HG03432 (cell line): ENCODE measurements at regions not wholly inside any gene's neighbourhood (a gene's known extent, or its start where the extent isn't known, plus 50 kb on each side); places are given as distances from the start of the nearest gene placed in this dataset.
A peak's percentile ranks its signal among the peaks of the same experiment; 100 is the strongest.

ENCODE experiments used
- ATAC-seq: cut with Tn5 transposase; IDR thresholded peaks from one replicate; pipeline ENCODE4 v1.9.1; 2021; ENCODE audit warnings: mild to moderate bottlenecking, moderate library complexity; ENCODE audit not compliant: unreplicated experiment

- ATAC-seq: no peak
Observed at GRCh38 chr16:85541980-85542900, 70.9 kb upstream of the GSE1 start.

GRCh38 chr16:85543536-85543935 is 69.6 kb upstream of the GSE1 start:
- ATAC-seq: no peak

GRCh38 chr16:85544016-85544415 is 69.1 kb upstream of the GSE1 start:
- no peak for ATAC-seq

- ATAC-seq: no peak
Observed at GRCh38 chr16:85544668-85545067, 68.5 kb upstream of the GSE1 start.

- no peak for ATAC-seq
Observed at GRCh38 chr16:85545227-85545818, 67.8 kb upstream of the GSE1 start.

GRCh38 chr16:85546585-85547447 is 66.3 kb upstream of the GSE1 start:
- no peak for ATAC-seq

- ATAC-seq: no peak
Observed at GRCh38 chr16:85548375-85548774, 64.7 kb upstream of the GSE1 start.

GRCh38 chr16:85549766-85550421 is 63.2 kb upstream of the GSE1 start:
- ATAC-seq: no peak

- ATAC-seq: no peak
Observed at GRCh38 chr16:85550422-85550864, 62.7 kb upstream of the GSE1 start.

GRCh38 chr16:85550953-85551924 is 61.9 kb upstream of the GSE1 start:
- no peak for ATAC-seq

GRCh38 chr16:85552980-85553435 is 60.1 kb upstream of the GSE1 start:
- ATAC-seq: no peak

GRCh38 chr16:85553436-85554113 is 59.5 kb upstream of the GSE1 start:
- ATAC-seq: peak; percentile 36

- peak; percentile 48 for ATAC-seq
Observed at GRCh38 chr16:85554114-85554888, 58.8 kb upstream of the GSE1 start.

GRCh38 chr16:85554889-85555718 is 58.0 kb upstream of the GSE1 start:
- no peak for ATAC-seq

GRCh38 chr16:85555719-85556455 is 57.2 kb upstream of the GSE1 start:
- no peak for ATAC-seq

GRCh38 chr16:85556456-85557082 is 56.6 kb upstream of the GSE1 start:
- peak; percentile 24 for ATAC-seq
